Hepatocyte (in vitro differentiated cells): ENCODE measurements at regions not wholly inside any gene's neighbourhood (a gene's known extent, or its start where the extent isn't known, plus 50 kb on each side); places are given as distances from the start of the nearest gene placed in this dataset.

Source experiments
- DNase-seq: peaks from one replicate; pipeline ENCODE4 v3.0.0-alpha.2; 2016; ENCODE audit warnings: low spot score
- H2AFZ ChIP-seq: fragments of 200-600 bp; sonication (generic); 2 replicates; pipeline ENCODE4 v1.6.0; 2016; ENCODE audit warnings: antibody characterized with exemption, mild to moderate bottlenecking
- H3K27ac ChIP-seq: fragments of 200-600 bp; sonication (generic); 2 replicates; pipeline ENCODE4 v1.5.1; 2016; ENCODE audit warnings: mild to moderate bottlenecking
- H3K27me3 ChIP-seq: fragments of 200-600 bp; sonication (generic); 2 replicates; pipeline ENCODE4 v1.6.1; 2016
- H3K36me3 ChIP-seq: fragments of 200-600 bp; sonication (generic); replicated peaks from 2 replicates; pipeline ENCODE4 v1.5.1; 2016; ENCODE audit warnings: low read depth; ENCODE audit not compliant: insufficient read depth
- H3K4me1 ChIP-seq: fragments of 200-600 bp; sonication (generic); 2 replicates; pipeline ENCODE4 v1.5.1; 2016; ENCODE audit warnings: mild to moderate bottlenecking, moderate library complexity; ENCODE audit not compliant: insufficient read depth
- H3K4me2 ChIP-seq: fragments of 200-600 bp; sonication (generic); 2 replicates; pipeline ENCODE4 v1.6.0; 2016
- H3K4me3 ChIP-seq: fragments of 200-600 bp; sonication (generic); 2 replicates; pipeline ENCODE4 v1.5.1; 2016; ENCODE audit warnings: mild to moderate bottlenecking
- H3K79me2 ChIP-seq: fragments of 200-600 bp; sonication (generic); 2 replicates; pipeline ENCODE4 v1.6.0; 2017; ENCODE audit warnings: mild to moderate bottlenecking
- H3K9me2 ChIP-seq: fragments of 200-600 bp; sonication (generic); replicated peaks from 2 replicates; pipeline ENCODE4 v1.6.0; 2017; ENCODE audit warnings: mild to moderate bottlenecking; ENCODE audit not compliant: insufficient read depth
- H3K9me3 ChIP-seq: fragments of 200-600 bp; sonication (generic); 2 replicates; pipeline ENCODE4 v1.5.1; 2016; ENCODE audit warnings: low read depth, mild to moderate bottlenecking
- H4K20me1 ChIP-seq: fragments of 200-600 bp; sonication (generic); 2 replicates; pipeline ENCODE4 v1.6.0; 2016; ENCODE audit warnings: mild to moderate bottlenecking; ENCODE audit not compliant: insufficient read depth, poor library complexity, severe bottlenecking
- EZH2 ChIP-seq: fragments of 200-600 bp; sonication (generic); IDR thresholded peaks from 2 replicates; pipeline ENCODE4 v1.6.1; 2016; ENCODE audit warnings: antibody characterized with exemption, mild to moderate bottlenecking, borderline replicate concordance
- EZH2phosphoT487 ChIP-seq: fragments of 200-600 bp; sonication (generic); IDR thresholded peaks from one replicate; pipeline ENCODE4 v1.6.1; 2018; ENCODE audit warnings: antibody characterized with exemption, mild to moderate bottlenecking, low read depth, moderate library complexity; ENCODE audit not compliant: unreplicated experiment, severe bottlenecking
- WGBS: methylation state at CpG from one replicate; pipeline ENCODE4 v1.1.6; 2016; ENCODE audit warnings: low lambda C conversion rate; ENCODE audit errors: missing lambda C conversion rate; 5-methylcytosine and 5-hydroxymethylcytosine counted together
- TF ChIP-seq, protein P1 (sequence below): fragments of 200-600 bp; sonication (generic); IDR thresholded peaks from 2 replicates; pipeline ENCODE4 v1.5.1; 2016; ENCODE audit warnings: antibody characterized with exemption, mild to moderate bottlenecking; ENCODE audit not compliant: poor library complexity

DNA sequence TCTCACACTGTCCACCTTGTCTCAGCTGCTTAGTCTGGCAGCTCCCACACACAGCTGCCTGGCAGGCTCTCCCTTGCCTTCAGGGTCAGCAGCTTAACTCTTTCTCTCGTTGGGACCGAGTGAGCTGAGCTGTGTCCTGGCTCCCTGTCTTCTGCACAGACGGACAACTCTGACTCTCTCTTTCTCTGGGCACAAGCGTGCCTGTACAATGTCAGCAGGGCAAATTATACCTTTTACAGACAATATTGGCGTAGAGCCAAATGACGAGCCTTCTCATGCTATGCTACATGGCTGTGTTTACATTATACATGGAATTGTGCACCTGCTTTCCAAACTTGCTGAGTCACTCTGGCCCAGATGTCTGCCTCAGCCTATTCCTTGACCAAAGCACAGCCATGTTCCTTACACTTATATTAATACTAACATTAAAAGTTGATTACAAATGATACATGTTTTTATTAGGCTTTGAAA, 188.6 kb downstream of the CYLC2 start:
- peak; percentile 42 for DNase-seq
- Histone ChIP-seq H3K27ac (no peak overlapping the region), H3K9me3 (no peaks in the 10 kb centered on the region), H3K4me3 (no peak overlapping the region), H3K27me3 (no peaks in the 10 kb centered on the region), H3K36me3 (no peaks in the 10 kb centered on the region), H4K20me1 (no peaks in the 10 kb centered on the region), H3K4me1 (no peaks in the 10 kb centered on the region), H3K9me2 (no peaks in the 10 kb centered on the region), H3K4me2 (no peak overlapping the region), H2AFZ (no peak overlapping the region), H3K79me2 (no peaks in the 10 kb centered on the region)
- WGBS: 54% methylated on average over 6 of the region's 6 CpGs
- TF ChIP-seq EZH2 (no peak), EZH2phosphoT487 (no peak)
- TF ChIP-seq, protein P1, sequence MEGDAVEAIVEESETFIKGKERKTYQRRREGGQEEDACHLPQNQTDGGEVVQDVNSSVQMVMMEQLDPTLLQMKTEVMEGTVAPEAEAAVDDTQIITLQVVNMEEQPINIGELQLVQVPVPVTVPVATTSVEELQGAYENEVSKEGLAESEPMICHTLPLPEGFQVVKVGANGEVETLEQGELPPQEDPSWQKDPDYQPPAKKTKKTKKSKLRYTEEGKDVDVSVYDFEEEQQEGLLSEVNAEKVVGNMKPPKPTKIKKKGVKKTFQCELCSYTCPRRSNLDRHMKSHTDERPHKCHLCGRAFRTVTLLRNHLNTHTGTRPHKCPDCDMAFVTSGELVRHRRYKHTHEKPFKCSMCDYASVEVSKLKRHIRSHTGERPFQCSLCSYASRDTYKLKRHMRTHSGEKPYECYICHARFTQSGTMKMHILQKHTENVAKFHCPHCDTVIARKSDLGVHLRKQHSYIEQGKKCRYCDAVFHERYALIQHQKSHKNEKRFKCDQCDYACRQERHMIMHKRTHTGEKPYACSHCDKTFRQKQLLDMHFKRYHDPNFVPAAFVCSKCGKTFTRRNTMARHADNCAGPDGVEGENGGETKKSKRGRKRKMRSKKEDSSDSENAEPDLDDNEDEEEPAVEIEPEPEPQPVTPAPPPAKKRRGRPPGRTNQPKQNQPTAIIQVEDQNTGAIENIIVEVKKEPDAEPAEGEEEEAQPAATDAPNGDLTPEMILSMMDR: no peak

DNA sequence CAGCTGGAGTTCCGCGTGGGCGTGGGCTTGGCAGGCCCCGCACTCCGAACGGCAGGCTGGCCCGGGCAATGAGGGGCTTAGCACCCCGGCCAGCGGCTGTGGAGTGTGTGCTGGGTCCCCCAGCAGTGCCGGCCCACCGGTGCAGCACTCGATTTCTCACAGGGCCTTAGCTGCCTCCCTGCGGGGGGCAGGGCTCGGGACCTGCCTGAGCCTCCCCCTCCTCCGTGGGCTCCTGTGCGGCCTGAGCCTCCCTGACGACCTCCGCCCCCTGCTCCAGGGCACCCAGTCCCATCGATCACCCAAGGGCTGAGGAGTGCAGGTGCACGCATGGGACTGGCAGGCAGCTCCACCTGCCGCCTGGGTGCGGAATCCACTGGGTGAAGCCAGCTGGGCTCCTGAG, 191.8 kb downstream of the CYLC2 start:
- Histone ChIP-seq H3K9me3 (no peaks in the 10 kb centered on the region), H3K36me3 (no peaks in the 10 kb centered on the region), H3K4me2 (no peak overlapping the region), H3K4me3 (no peak overlapping the region), H3K4me1 (no peaks in the 10 kb centered on the region), H3K27ac (no peak overlapping the region), H3K27me3 (no peaks in the 10 kb centered on the region), H3K79me2 (no peaks in the 10 kb centered on the region), H2AFZ (no peak overlapping the region), H4K20me1 (no peaks in the 10 kb centered on the region), H3K9me2 (no peaks in the 10 kb centered on the region)
- 90% methylated on average over 22 of the region's 22 CpGs for WGBS
- TF ChIP-seq EZH2: no peak
- TF ChIP-seq, protein P1: no peak
- TF ChIP-seq EZH2phosphoT487: no peak
- DNase-seq: no peak

DNA sequence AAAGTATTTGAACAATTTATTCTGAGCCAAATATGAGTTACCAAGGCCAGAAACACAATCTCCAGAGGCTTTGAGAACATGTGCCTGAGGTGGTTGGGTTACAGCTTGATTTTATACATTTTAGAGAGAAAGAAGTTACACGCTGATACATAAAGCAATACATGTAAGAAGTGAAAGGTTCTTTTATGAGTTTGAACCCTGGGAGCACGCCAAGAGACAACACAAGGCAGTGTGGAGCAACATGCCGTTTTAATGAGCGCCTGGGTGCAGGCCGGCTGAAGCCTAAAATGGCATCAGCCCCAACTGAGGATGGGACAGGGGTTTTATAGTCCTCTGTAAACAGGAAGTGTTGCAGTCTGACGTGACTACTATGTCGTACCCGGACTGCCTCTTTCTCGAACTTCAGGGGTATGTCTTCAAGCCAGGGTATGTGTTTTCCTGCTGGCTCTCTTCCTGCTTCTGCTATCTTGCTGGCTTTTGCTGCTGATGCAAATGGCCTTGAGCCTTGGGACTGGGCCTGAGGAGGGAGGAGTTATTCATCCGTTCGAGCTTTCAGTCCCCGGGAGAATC, 193.7 kb downstream of the CYLC2 start:
- DNase-seq: no peak
- Histone ChIP-seq H4K20me1 (no peaks in the 10 kb centered on the region), H3K4me1 (no peaks in the 10 kb centered on the region), H3K4me2 (no peak overlapping the region), H3K27me3 (no peaks in the 10 kb centered on the region), H3K4me3 (no peak overlapping the region), H3K79me2 (no peaks in the 10 kb centered on the region), H3K27ac (no peak overlapping the region), H3K36me3 (no peaks in the 10 kb centered on the region), H2AFZ (no peak overlapping the region), H3K9me2 (no peaks in the 10 kb centered on the region), H3K9me3 (no peaks in the 10 kb centered on the region)
- WGBS: 85% methylated on average over 12 of the region's 12 CpGs
- TF ChIP-seq EZH2: no peak
- no peak for TF ChIP-seq EZH2phosphoT487
- TF ChIP-seq, protein P1: no peak

DNA sequence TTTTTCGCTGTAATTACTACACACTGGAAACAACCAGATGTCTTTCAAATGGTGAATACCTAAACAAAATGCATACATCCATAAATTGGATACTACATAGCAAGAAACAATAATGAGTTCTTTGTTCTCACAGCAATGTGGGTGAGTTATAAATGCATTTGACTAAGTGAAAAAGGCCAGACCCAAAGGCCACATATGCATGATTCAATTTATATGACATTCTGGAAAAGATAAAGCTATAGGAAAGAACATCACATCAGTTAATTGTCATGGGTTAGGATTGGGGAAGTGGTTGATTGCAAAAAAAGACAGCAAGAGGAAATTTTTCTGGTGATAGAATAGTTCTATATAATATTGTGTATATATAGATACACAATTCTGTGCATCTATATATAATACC, 198.9 kb downstream of the CYLC2 start:
- no peaks in the 10 kb centered on the region for H3K4me1 ChIP-seq
- H3K79me2 ChIP-seq: no peaks in the 10 kb centered on the region
- 79% methylated on average over 1 of the region's 1 CpG for WGBS
- H2AFZ ChIP-seq: no peak overlapping the region
- no peaks in the 10 kb centered on the region for H3K9me2 ChIP-seq
- no peak overlapping the region for H3K4me2 ChIP-seq
- no peak overlapping the region for H3K4me3 ChIP-seq
- DNase-seq: no peak
- TF ChIP-seq, protein P1: no peak
- TF ChIP-seq EZH2: no peak
- TF ChIP-seq EZH2phosphoT487: no peak
- H3K36me3 ChIP-seq: no peaks in the 10 kb centered on the region
- H3K27ac ChIP-seq: no peak overlapping the region
- no peaks in the 10 kb centered on the region for H3K27me3 ChIP-seq
- no peaks in the 10 kb centered on the region for H3K9me3 ChIP-seq
- H4K20me1 ChIP-seq: no peaks in the 10 kb centered on the region
